GM12878 (cell line): ENCODE measurements at regions not wholly inside any gene's neighbourhood (a gene's known extent, or its start where the extent isn't known, plus 50 kb on each side); places are given as distances from the start of the nearest gene placed in this dataset.

Experiments
- ASH2L ChIP-seq: fragments of 300-600, 200-600 bp; sonication (generic); IDR thresholded peaks from 2 replicates; pipeline ENCODE4 v1.6.1; 2017; ENCODE audit warnings: low read depth, mild to moderate bottlenecking, borderline replicate concordance
- CEBPZ ChIP-seq: fragments of 150-350 bp; IDR thresholded peaks from 2 replicates; pipeline ENCODE4 v1.6.1; 2016; ENCODE audit warnings: low read depth, low read length
- EGR1 ChIP-seq, 2 experiments: IDR thresholded peaks; 1 replicate in 1 of 2; 2 replicates in 1 of 2; pipeline ENCODE4 v1.6.1; 2011 to 2012; ENCODE audit warnings: low read depth in 2 of 2, low read length in 2 of 2, borderline replicate concordance in 1 of 2, mild to moderate bottlenecking in 1 of 2, moderate library complexity in 1 of 2
- FOXK2 ChIP-seq: fragments of 450-650 bp; IDR thresholded peaks from 2 replicates; pipeline ENCODE4 v1.6.1; 2017; ENCODE audit warnings: mild to moderate bottlenecking, moderate library complexity
- IKZF2 ChIP-seq, 2 experiments: fragments of 450-650 bp; IDR thresholded peaks; 2 replicates each; pipeline ENCODE4 v1.6.1; 2017; ENCODE audit warnings: mild to moderate bottlenecking in 2 of 2, moderate library complexity in 2 of 2
- JUND ChIP-seq: IDR thresholded peaks from 2 replicates; pipeline ENCODE4 v1.6.1; 2012; ENCODE audit warnings: low read depth, mild to moderate bottlenecking, low read length, improper control_type of control experiment, moderate library complexity
- NR2C1 ChIP-seq: fragments of 450-650 bp; IDR thresholded peaks from 2 replicates; pipeline ENCODE4 v1.6.1; 2017; ENCODE audit warnings: antibody characterized with exemption, mild to moderate bottlenecking, moderate library complexity
- ZBTB4 ChIP-seq: fragments of 450-650 bp; formaldehyde crosslinking; IDR thresholded peaks from 2 replicates; pipeline ENCODE4 v1.4.0; 2022; ENCODE audit warnings: mild to moderate bottlenecking, moderate library complexity

- TF ChIP-seq ZBTB4 (CRISPR knock-in tag) (no peak), EGR1 (IDR thresholded peaks at IDR 0.05; ENCODE audit: borderline replicate concordance in 1 of 2, low read depth in 2 of 2, low read length in 2 of 2) (no peak), CEBPZ (no peak), FOXK2 (no peak), ASH2L (no peak), IKZF2 (IDR thresholded peaks at IDR 0.05) (no peak), JUND (no peak), NR2C1 (no peak)
Measured at GRCh38 chr6:159105716-159106115, 60.9 kb upstream of the TAGAP start (continued).
